ENCODE measurements at regions not wholly inside any gene's neighbourhood (a gene's known extent, or its start where the extent isn't known, plus 50 kb on each side); places are given as distances from the start of the nearest gene placed in this dataset.

GRCh38 chr7:130912862-130913638, 179.0 kb upstream of the KLF14 start:
- DNase-seq: peak; percentile 99

- DNase-seq: no peak
These were observed 179.9 kb upstream of the KLF14 start for GRCh38 chr7:130913639-130914553.

- no peak for DNase-seq
These were observed 180.7 kb upstream of the KLF14 start for GRCh38 chr7:130914554-130915294.

GRCh38 chr7:130917669-130918128, 183.7 kb upstream of the KLF14 start:
- DNase-seq: peak; percentile 73

- DNase-seq: no peak
These were observed 184.4 kb upstream of the KLF14 start for GRCh38 chr7:130918129-130919052.

GRCh38 chr7:130919316-130920103, 185.5 kb upstream of the KLF14 start:
- no peak for DNase-seq

- DNase-seq: no peak
These were observed 186.1 kb upstream of the KLF14 start for GRCh38 chr7:130920122-130920521.

- DNase-seq: peak; percentile 85
These were observed 187.6 kb upstream of the KLF14 start for GRCh38 chr7:130921391-130922180.

GRCh38 chr7:130922206-130923112, 188.5 kb upstream of the KLF14 start:
- no peak for DNase-seq

GRCh38 chr7:130923365-130923764, 189.4 kb upstream of the KLF14 start:
- no peak for DNase-seq

- no peak for DNase-seq
These were observed 189.9 kb upstream of the KLF14 start for GRCh38 chr7:130923930-130924329.

GRCh38 chr7:130925136-130925794, 191.3 kb upstream of the KLF14 start:
- no peak for DNase-seq

- no peak for DNase-seq
These were observed 192.1 kb upstream of the KLF14 start for GRCh38 chr7:130926001-130926691.

GRCh38 chr7:130927062-130927461, 193.1 kb upstream of the KLF14 start:
- DNase-seq: no peak

GRCh38 chr7:130927564-130927963, 193.6 kb upstream of the KLF14 start:
- DNase-seq: no peak

- DNase-seq: no peak
These were observed 196.1 kb upstream of the KLF14 start for GRCh38 chr7:130929896-130930659.

- no peak for DNase-seq
These were observed 196.7 kb upstream of the KLF14 start for GRCh38 chr7:130930681-130931080.
